Trophoblast cell (in vitro differentiated cells and primary cell): ENCODE measurements at regions not wholly inside any gene's neighbourhood (a gene's known extent, or its start where the extent isn't known, plus 50 kb on each side); places are given as distances from the start of the nearest gene placed in this dataset.

ENCODE experiments used
- DNase-seq, 2 donors: peaks; one replicate each; pipeline ENCODE4 v3.0.0-alpha.2; 2016
- H2AFZ ChIP-seq: 2 replicates; pipeline ENCODE4 v1.6.1; 2013; ENCODE audit warnings: low read length, moderate library complexity, mild to moderate bottlenecking; ENCODE audit not compliant: insufficient read depth, poor library complexity
- H2AK5ac ChIP-seq: 2 replicates; pipeline ENCODE4 v1.6.1; 2013; ENCODE audit warnings: mild to moderate bottlenecking, low read length
- H2BK120ac ChIP-seq: 2 replicates; pipeline ENCODE4 v1.6.1; 2013; ENCODE audit warnings: low read length, mild to moderate bottlenecking, moderate library complexity; ENCODE audit not compliant: insufficient read depth, poor library complexity
- H2BK12ac ChIP-seq: 2 replicates; pipeline ENCODE4 v1.6.1; 2013; ENCODE audit warnings: mild to moderate bottlenecking, low read length, moderate library complexity
- H2BK5ac ChIP-seq: 2 replicates; pipeline ENCODE4 v1.6.1; 2013; ENCODE audit warnings: low read length, low read depth, moderate library complexity, mild to moderate bottlenecking; ENCODE audit not compliant: poor library complexity
- H3K14ac ChIP-seq: 2 replicates; pipeline ENCODE4 v1.6.1; 2013; ENCODE audit warnings: mild to moderate bottlenecking, low read length
- H3K18ac ChIP-seq: 2 replicates; pipeline ENCODE4 v1.6.1; 2013; ENCODE audit warnings: mild to moderate bottlenecking, low read length
- H3K23ac ChIP-seq: 2 replicates; pipeline ENCODE4 v1.6.1; 2013; ENCODE audit warnings: low read length
- H3K27ac ChIP-seq: 2 replicates; pipeline ENCODE4 v1.5.1; 2013; ENCODE audit warnings: low read depth, mild to moderate bottlenecking, inconsistent platforms, low read length, moderate library complexity
- H3K27me3 ChIP-seq: 2 replicates; pipeline ENCODE4 v1.6.1; 2013; ENCODE audit warnings: inconsistent platforms, mild to moderate bottlenecking, low read length, moderate library complexity; ENCODE audit not compliant: insufficient read depth
- H3K36me3 ChIP-seq, 2 experiments: 1 replicate in 1 of 2; 2 replicates in 1 of 2; pipeline ENCODE4 v1.6.1; 2013; ENCODE audit warnings: low read length in 2 of 2, mild to moderate bottlenecking in 2 of 2, moderate library complexity in 1 of 2; ENCODE audit not compliant: insufficient read depth in 2 of 2, control insufficient read depth in 1 of 2
- H3K4ac ChIP-seq: 2 replicates; pipeline ENCODE4 v1.6.1; 2013; ENCODE audit warnings: low read depth, mild to moderate bottlenecking, low read length, moderate library complexity
- H3K4me1 ChIP-seq, 2 experiments: 1 replicate in 1 of 2; 2 replicates in 1 of 2; pipeline ENCODE4 v1.6.1; 2013; ENCODE audit warnings: low read length in 2 of 2, mild to moderate bottlenecking in 2 of 2, moderate library complexity in 1 of 2; ENCODE audit not compliant: insufficient read depth in 2 of 2, control insufficient read depth in 1 of 2
- H3K4me2 ChIP-seq: 2 replicates; pipeline ENCODE4 v1.6.1; 2013; ENCODE audit warnings: inconsistent platforms, mild to moderate bottlenecking, low read length, moderate library complexity
- H3K4me3 ChIP-seq: 2 replicates; pipeline ENCODE4 v1.5.1; 2013; ENCODE audit warnings: mild to moderate bottlenecking, low read depth, low read length, inconsistent platforms
- H3K79me1 ChIP-seq: one replicate; pipeline ENCODE4 v1.6.1; 2013; ENCODE audit warnings: low read length
- H3K79me2 ChIP-seq: 2 replicates; pipeline ENCODE4 v1.6.1; 2013; ENCODE audit warnings: low read length, mild to moderate bottlenecking; ENCODE audit not compliant: control insufficient read depth, insufficient read depth, poor library complexity
- H3K9ac ChIP-seq: 2 replicates; pipeline ENCODE4 v1.6.1; 2013; ENCODE audit warnings: mild to moderate bottlenecking, low read length
- H3K9me3 ChIP-seq: 2 replicates; pipeline ENCODE4 v1.6.1; 2013; ENCODE audit warnings: low read depth, mild to moderate bottlenecking, control low read depth, inconsistent platforms, low read length; ENCODE audit not compliant: insufficient read depth
- H4K12ac ChIP-seq: 2 replicates; pipeline ENCODE4 v1.6.1; 2013; ENCODE audit warnings: low read depth, mild to moderate bottlenecking, low read length, moderate library complexity
- H4K8ac ChIP-seq: 2 replicates; pipeline ENCODE4 v1.6.1; 2013; ENCODE audit warnings: low read depth, mild to moderate bottlenecking, low read length, moderate library complexity
- H4K91ac ChIP-seq: one replicate; pipeline ENCODE4 v1.6.1; 2013; ENCODE audit warnings: low read depth, mild to moderate bottlenecking, low read length, moderate library complexity
- WGBS: extraction: QIAGEN DNeasy Blood & Tissue Kit; methylation state at CpG from one replicate; pipeline ENCODE4 v1.1.7; 2013; ENCODE audit warnings: missing lambda C conversion rate; ENCODE audit not compliant: insufficient read length, insufficient coverage; ENCODE audit errors: extremely low coverage; 5-methylcytosine and 5-hydroxymethylcytosine counted together

DNA sequence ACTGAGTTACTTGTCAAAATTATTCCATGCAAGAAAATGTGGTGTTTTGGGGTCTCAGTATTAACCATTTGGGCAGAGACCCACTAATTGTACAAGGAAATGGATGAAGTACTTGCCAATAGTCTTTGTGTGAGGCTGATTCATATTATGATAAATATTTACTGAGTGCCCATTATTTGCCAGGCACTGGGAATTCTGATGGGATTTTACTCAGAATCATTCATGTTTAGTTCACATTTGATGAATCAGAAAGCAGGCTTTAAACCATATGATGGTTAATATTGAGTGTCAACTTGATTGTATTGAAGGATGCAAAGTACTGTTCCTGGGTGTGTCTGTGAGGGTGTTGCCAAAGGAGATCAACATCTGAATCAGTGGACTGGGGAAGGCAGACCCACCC is 66.2 kb upstream of the SOX21 start:
- no peak overlapping the region for H3K4me3 ChIP-seq
- no peak overlapping the region for H2BK12ac ChIP-seq
- H3K36me3 ChIP-seq: no peaks in the 10 kb centered on the region
- H2AK5ac ChIP-seq: no peak overlapping the region
- H2BK120ac ChIP-seq: no peak overlapping the region
- no peak overlapping the region for H3K4me2 ChIP-seq
- no peaks in the 10 kb centered on the region for H3K27me3 ChIP-seq
- no peak overlapping the region for H4K12ac ChIP-seq
- no peaks in the 10 kb centered on the region for H3K79me1 ChIP-seq
- peaks cover 2% of the 10 kb centered on the region for H3K9me3 ChIP-seq
- no peak for DNase-seq
- H3K27ac ChIP-seq: no peak overlapping the region
- H3K79me2 ChIP-seq: no peaks in the 10 kb centered on the region
- H3K4ac ChIP-seq: no peak overlapping the region
- no peak overlapping the region for H3K18ac ChIP-seq
- H2BK5ac ChIP-seq: no peak overlapping the region
- H3K23ac ChIP-seq: no peak overlapping the region
- H4K8ac ChIP-seq: no peak overlapping the region
- no peak overlapping the region for H2AFZ ChIP-seq
- H3K14ac ChIP-seq: no peak overlapping the region
- H4K91ac ChIP-seq: no peak overlapping the region
- H3K4me1 ChIP-seq: no peaks in the 10 kb centered on the region
- H3K9ac ChIP-seq: no peak overlapping the region

GRCh38 chr13:94776956-94777355 is 64.6 kb upstream of the SOX21 start:
- H3K27me3 ChIP-seq: no peaks in the 10 kb centered on the region
- DNase-seq: no peak
- no peak overlapping the region for H2AFZ ChIP-seq
- H3K4me2 ChIP-seq: no peak overlapping the region
- H3K23ac ChIP-seq: no peak overlapping the region
- peaks cover 2% of the 10 kb centered on the region for H3K9me3 ChIP-seq
- H3K9ac ChIP-seq: no peak overlapping the region
- no peak overlapping the region for H3K18ac ChIP-seq
- no peaks in the 10 kb centered on the region for H3K36me3 ChIP-seq
- no peak overlapping the region for H4K12ac ChIP-seq
- no peak overlapping the region for H2AK5ac ChIP-seq
- WGBS: no CpG with 5 or more reads among the region's 1 CpG
- no peak overlapping the region for H2BK5ac ChIP-seq
- H4K8ac ChIP-seq: no peak overlapping the region
- no peak overlapping the region for H3K4ac ChIP-seq
- no peak overlapping the region for H3K27ac ChIP-seq
- H3K79me2 ChIP-seq: no peaks in the 10 kb centered on the region
- H3K4me3 ChIP-seq: no peak overlapping the region
- no peak overlapping the region for H3K14ac ChIP-seq
- no peaks in the 10 kb centered on the region for H3K79me1 ChIP-seq
- no peak overlapping the region for H4K91ac ChIP-seq
- H2BK12ac ChIP-seq: no peak overlapping the region
- no peak overlapping the region for H2BK120ac ChIP-seq
- H3K4me1 ChIP-seq: no peaks in the 10 kb centered on the region

DNA sequence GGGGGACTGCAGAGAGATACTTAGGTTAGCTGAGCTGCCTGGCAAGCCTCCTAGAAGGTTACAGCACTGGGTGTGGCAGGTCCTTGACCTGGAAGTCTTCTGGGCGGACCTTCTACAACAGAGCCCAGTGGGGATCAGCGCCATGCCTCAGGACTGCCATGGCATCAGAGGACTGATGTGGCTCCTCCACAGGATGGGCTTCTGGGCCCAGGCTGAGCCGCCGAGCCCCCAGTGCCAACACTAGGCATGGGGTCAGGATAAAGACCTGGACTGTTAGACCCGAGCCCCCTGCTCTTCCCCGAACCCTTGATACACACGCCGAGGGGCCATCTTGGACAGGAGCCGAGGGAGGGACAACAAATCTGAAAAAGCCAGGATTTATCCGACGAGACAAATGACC is 64.0 kb upstream of the SOX21 start:
- H4K91ac ChIP-seq: no peak overlapping the region
- no peaks in the 10 kb centered on the region for H3K4me1 ChIP-seq
- H3K4me3 ChIP-seq: no peak overlapping the region
- H3K27ac ChIP-seq: no peak overlapping the region
- no peak overlapping the region for H3K23ac ChIP-seq
- no peak overlapping the region for H3K9ac ChIP-seq
- H3K79me1 ChIP-seq: no peaks in the 10 kb centered on the region
- H3K27me3 ChIP-seq: no peaks in the 10 kb centered on the region
- H2AFZ ChIP-seq: no peak overlapping the region
- no peak overlapping the region for H4K8ac ChIP-seq
- WGBS: no CpG with 5 or more reads among the region's 11 CpGs
- peaks cover 2% of the 10 kb centered on the region for H3K9me3 ChIP-seq
- no peaks in the 10 kb centered on the region for H3K79me2 ChIP-seq
- no peak for DNase-seq
- H3K4ac ChIP-seq: no peak overlapping the region
- H3K4me2 ChIP-seq: no peak overlapping the region
- no peak overlapping the region for H2BK120ac ChIP-seq
- H3K14ac ChIP-seq: no peak overlapping the region
- no peak overlapping the region for H2BK12ac ChIP-seq
- no peak overlapping the region for H3K18ac ChIP-seq
- no peak overlapping the region for H2AK5ac ChIP-seq
- no peaks in the 10 kb centered on the region for H3K36me3 ChIP-seq
- H2BK5ac ChIP-seq: no peak overlapping the region
- no peak overlapping the region for H4K12ac ChIP-seq

- H3K18ac ChIP-seq: no peak overlapping the region
- H3K4ac ChIP-seq: no peak overlapping the region
- DNase-seq: no peak
- H3K9me3 ChIP-seq: no peaks in the 10 kb centered on the region
- H3K4me1 ChIP-seq: peaks cover 0 to 3% of the 10 kb centered on the region in 2 experiments
- no peak overlapping the region for H2BK120ac ChIP-seq
- no peak overlapping the region for H3K4me2 ChIP-seq
- H2BK5ac ChIP-seq: no peak overlapping the region
- H3K79me2 ChIP-seq: no peaks in the 10 kb centered on the region
- no peak overlapping the region for H4K91ac ChIP-seq
- H3K9ac ChIP-seq: no peak overlapping the region
- H3K4me3 ChIP-seq: no peak overlapping the region
- H2AK5ac ChIP-seq: no peak overlapping the region
- H3K14ac ChIP-seq: no peak overlapping the region
- no peak overlapping the region for H3K27ac ChIP-seq
- WGBS: no CpG with 5 or more reads among the region's 7 CpGs
- no peaks in the 10 kb centered on the region for H3K36me3 ChIP-seq
- no peaks in the 10 kb centered on the region for H3K79me1 ChIP-seq
- no peaks in the 10 kb centered on the region for H3K27me3 ChIP-seq
- no peak overlapping the region for H3K23ac ChIP-seq
- no peak overlapping the region for H2AFZ ChIP-seq
- no peak overlapping the region for H4K12ac ChIP-seq
- no peak overlapping the region for H2BK12ac ChIP-seq
- no peak overlapping the region for H4K8ac ChIP-seq
These were observed 53.5 kb upstream of the SOX21 start for GRCh38 chr13:94765814-94766213.
